HCT116 (cell line): ENCODE measurements at regions not wholly inside any gene's neighbourhood (a gene's known extent, or its start where the extent isn't known, plus 50 kb on each side); places are given as distances from the start of the nearest gene placed in this dataset.

Source experiments
- ATAC-seq: fragments of 200-7000 bp; cut with Tn5 transposase; 2 replicates; pipeline ENCODE4 v1.9.1; 2020; ENCODE audit warnings: mild to moderate bottlenecking, moderate library complexity
- BruUV-seq: library from RNA; stranded (reverse); fragments of 400-500 nt; replicated peaks from 2 replicates; lab custom pipeline; 2021; lab: Mats Ljungman, UMichigan
- CTCF ChIA-PET: fragments of 300-600 bp; sonication (Branson Sonifier 250); formaldehyde crosslinking; loops from one replicate; lab custom pipeline; 2021; ENCODE audit warnings: antibody characterized with exemption; lab: Charles Lee
- POLR2A ChIA-PET: fragments of 300-600, 350-600 bp; sonication (Branson Sonifier 250); formaldehyde crosslinking; loops from one replicate; lab custom pipeline; 2021; ENCODE audit warnings: antibody characterized with exemption; lab: Charles Lee
- RAD21 ChIA-PET, 2 experiments: fragments of 300-600 bp; sonication (Branson Sonifier 250); formaldehyde crosslinking; loops; one replicate each; lab custom pipeline; 2023; ENCODE audit warnings: low total read pairs in 2 of 2; ENCODE audit not compliant: uncharacterized antibody in 2 of 2, unreplicated experiment in 2 of 2, low non-redundant PET in 1 of 2; lab: Charles Lee
- DNase-seq: peaks from one replicate; pipeline ENCODE4 v3.0.0-alpha.2; 2010; ENCODE audit warnings: low read depth, low spot score
- H2AFZ ChIP-seq: fragments of 200-600 bp; shearing (Covaris generic), sonication (generic); 2 replicates; pipeline ENCODE4 v1.6.1; 2017; ENCODE audit warnings: low read depth, mixed run types, mixed read lengths, antibody characterized with exemption, low read length; ENCODE audit not compliant: poor library complexity, severe bottlenecking
- H3K27ac ChIP-seq: 2 replicates; pipeline ENCODE4 v1.5.1; 2012; ENCODE audit warnings: low read depth, low read length
- H3K27me3 ChIP-seq: fragments of 200-600 bp; sonication (generic); 2 replicates; pipeline ENCODE4 v1.6.1; 2016; ENCODE audit warnings: mixed run types, low read length, mixed read lengths; ENCODE audit not compliant: insufficient read depth
- H3K36me3 ChIP-seq, 2 experiments: fragments of 200-500 bp in 1 of 2; fragments of 200-600 bp in 1 of 2; sonication (Bioruptor generic) in 1 of 2; sonication (generic) in 1 of 2; 2 replicates each; pipeline versions ENCODE4 v1.5.1 to v1.6.1; 2014 to 2016; ENCODE audit warnings: low read length in 2 of 2, inconsistent platforms in 1 of 2, mixed read lengths in 1 of 2, mixed run types in 1 of 2; ENCODE audit not compliant: insufficient read depth in 2 of 2, control insufficient read depth in 1 of 2
- H3K4me1 ChIP-seq, 2 experiments: fragments of 200-600 bp in 1 of 2; sonication (generic) in 1 of 2; 2 replicates each; pipeline versions ENCODE4 v1.5.1 to v1.6.1; 2012 to 2017; ENCODE audit warnings: low read length in 2 of 2, inconsistent platforms in 1 of 2, mild to moderate bottlenecking in 1 of 2, mixed read lengths in 1 of 2, mixed run types in 1 of 2, moderate library complexity in 1 of 2; ENCODE audit not compliant: insufficient read depth in 2 of 2, control insufficient read depth in 1 of 2
- H3K4me2 ChIP-seq: fragments of 200-600 bp; sonication (generic); 2 replicates; pipeline ENCODE4 v1.6.1; 2017; ENCODE audit warnings: mixed run types, low read length, mixed read lengths
- H3K4me3 ChIP-seq, 2 experiments: fragments of 200-600 bp in 1 of 2; sonication (generic) in 1 of 2; replicated peaks in 1 of 2; 2 replicates each; pipeline ENCODE4 v1.5.1; 2011 to 2016; ENCODE audit warnings: low read length in 2 of 2, control low read depth in 1 of 2, low read depth in 1 of 2, mild to moderate bottlenecking in 1 of 2, mixed read lengths in 1 of 2, mixed run types in 1 of 2
- H3K79me2 ChIP-seq: fragments of 200-600 bp; sonication (generic); 2 replicates; pipeline ENCODE4 v1.6.1; 2017; ENCODE audit warnings: mild to moderate bottlenecking, mixed run types, low read length, moderate library complexity, mixed read lengths; ENCODE audit not compliant: insufficient read depth
- H3K9ac ChIP-seq: fragments of 200-600 bp; sonication (generic); 2 replicates; pipeline ENCODE4 v1.6.1; 2016; ENCODE audit warnings: low read length, mixed read lengths
- H3K9me2 ChIP-seq: fragments of 200-600 bp; sonication (generic), shearing (Covaris generic); 2 replicates; pipeline ENCODE4 v1.6.1; 2017; ENCODE audit warnings: mixed run types, mild to moderate bottlenecking, moderate library complexity; ENCODE audit not compliant: insufficient read depth
- H3K9me3 ChIP-seq, 2 experiments: fragments of 200-500 bp in 1 of 2; fragments of 200-600 bp in 1 of 2; sonication (Bioruptor generic) in 1 of 2; sonication (generic) in 1 of 2; 2 replicates each; pipeline ENCODE4 v1.6.1; 2014 to 2017; ENCODE audit warnings: low read length in 2 of 2, mixed read lengths in 2 of 2, inconsistent platforms in 1 of 2, low read depth in 1 of 2, mild to moderate bottlenecking in 1 of 2, mixed run types in 1 of 2, moderate library complexity in 1 of 2; ENCODE audit not compliant: control insufficient read depth in 1 of 2, insufficient read depth in 1 of 2
- H4K20me1 ChIP-seq: fragments of 200-600 bp; sonication (generic), shearing (Covaris generic); 2 replicates; pipeline ENCODE4 v1.6.1; 2017; ENCODE audit warnings: mixed run types, mild to moderate bottlenecking, moderate library complexity; ENCODE audit not compliant: insufficient read depth
- CBX3 ChIP-seq: IDR thresholded peaks from 2 replicates; pipeline ENCODE4 v1.6.1; 2012; ENCODE audit warnings: low read depth
- CTCF ChIP-seq, 3 experiments: fragments of 200-600 bp in 1 of 3; sonication (generic) in 1 of 3; IDR thresholded peaks in 2 of 3; conservative IDR thresholded peaks in 1 of 3; 2 replicates each; pipeline ENCODE4 v1.5.1; 2012 to 2017; ENCODE audit warnings: low read depth in 2 of 3, low read length in 2 of 3, antibody characterized with exemption in 1 of 3, borderline replicate concordance in 1 of 3, control low read depth in 1 of 3, mild to moderate bottlenecking in 1 of 3, mixed read lengths in 1 of 3, mixed run types in 1 of 3, moderate library complexity in 1 of 3; ENCODE audit not compliant: insufficient read depth in 1 of 3
- EZH2 ChIP-seq: fragments of 200-600 bp; sonication (generic); IDR thresholded peaks from 2 replicates; pipeline ENCODE4 v1.6.1; 2017; ENCODE audit warnings: antibody characterized with exemption, mixed run types
- EZH2phosphoT487 ChIP-seq: fragments of 200-600 bp; IDR thresholded peaks from 2 replicates; pipeline ENCODE4 v1.6.1; 2018; ENCODE audit warnings: antibody characterized with exemption, borderline replicate concordance
- FOSL1 ChIP-seq: IDR thresholded peaks from 2 replicates; pipeline ENCODE4 v1.6.1; 2012; ENCODE audit warnings: low read depth
- JUND ChIP-seq: IDR thresholded peaks from 2 replicates; pipeline ENCODE4 v1.6.1; 2012
- POLR2A ChIP-seq: IDR thresholded peaks from 2 replicates; pipeline ENCODE4 v1.7.0; 2011; ENCODE audit warnings: borderline replicate concordance; ENCODE audit not compliant: insufficient read depth, insufficient read length; ENCODE audit errors: extremely low read depth
- RAD21 ChIP-seq: IDR thresholded peaks from 2 replicates; pipeline ENCODE4 v1.6.1; 2012; ENCODE audit warnings: low read depth, mild to moderate bottlenecking
- SP1 ChIP-seq: IDR thresholded peaks from 2 replicates; pipeline ENCODE4 v1.6.1; 2012; ENCODE audit warnings: low read depth
- SRF ChIP-seq: IDR thresholded peaks from 2 replicates; pipeline ENCODE4 v1.6.1; 2012; ENCODE audit warnings: low read depth
- ZBTB33 ChIP-seq: IDR thresholded peaks from 2 replicates; pipeline ENCODE4 v1.6.1; 2011; ENCODE audit warnings: mild to moderate bottlenecking, low read length, moderate library complexity; ENCODE audit not compliant: insufficient replicate concordance; ENCODE audit errors: extremely low read depth
- ZNF274 ChIP-seq: fragments of 200-500 bp; sonication (Bioruptor generic); IDR thresholded peaks from 2 replicates; pipeline ENCODE4 v1.6.1; 2014; ENCODE audit warnings: mild to moderate bottlenecking, low read depth, low read length, inconsistent platforms
- intact Hi-C: fragments of 100-400 bp; cut with micrococcal nuclease; formaldehyde crosslinking; loops from 2 replicates; pipeline ENCODE4 v1.10.0; 2022

GRCh38 chr20:43244647-43245046, 54.9 kb upstream of the PTPRT start:
- no peaks in the 10 kb centered on the region for H3K36me3 ChIP-seq
- no peak for ATAC-seq
- H3K4me1 ChIP-seq, result no peaks in the 10 kb centered on the region
- ChIA-PET RAD21 (no interaction called here), POLR2A (no interaction called here), CTCF (no interaction called here)
- H2AFZ ChIP-seq, result no peak overlapping the region
- H3K9ac ChIP-seq, result no peak overlapping the region
- no peak overlapping the region for H3K4me2 ChIP-seq
- no peaks in the 10 kb centered on the region for H3K9me3 ChIP-seq
- no peaks in the 10 kb centered on the region for H4K20me1 ChIP-seq
- no peak for DNase-seq
- H3K27me3 ChIP-seq, result peaks cover 62% of the 10 kb centered on the region
- intact Hi-C loops, result no loop called here
- H3K27ac ChIP-seq, result no peak overlapping the region
- no peaks in the 10 kb centered on the region for H3K79me2 ChIP-seq
- no peak overlapping the region for H3K4me3 ChIP-seq
- TF ChIP-seq CBX3 (no peak), JUND (no peak), EZH2 (no peak), SRF (no peak)
- TF ChIP-seq, all 23 proteins: peak for 0
- no TSS peak for BruUV-seq
- no peaks in the 10 kb centered on the region for H3K9me2 ChIP-seq

- H3K27me3 ChIP-seq, result peaks cover 62% of the 10 kb centered on the region
- TF ChIP-seq CTCF (IDR thresholded peaks at IDR 0.05 in 2 of 3, conservative IDR thresholded peaks at IDR 0.05 in 1 of 3; ENCODE audit: borderline replicate concordance in 1 of 3, insufficient read depth in 1 of 3, low read depth in 2 of 3, low read length in 2 of 3) (peak in 2 of 3 experiments; percentile 42 to 45; a peak in 4 of 6 replicates), EZH2phosphoT487 (no peak), SP1 (no peak), FOSL1 (no peak), POLR2A (no peak), ZBTB33 (no peak), RAD21 (0 out of 2 replicates have a peak, but pooled peaks have one; percentile 22), ZNF274 (no peak)
Observed at GRCh38 chr20:43243672-43244269, 54.1 kb upstream of the PTPRT start.

More at GRCh38 chr20:43243672-43244269, 54.1 kb upstream of the PTPRT start:
- Histone ChIP-seq H3K9ac (no peak overlapping the region), H3K36me3 (no peaks in the 10 kb centered on the region), H4K20me1 (no peaks in the 10 kb centered on the region), H2AFZ (no peak overlapping the region), H3K4me1 (no peaks in the 10 kb centered on the region), H3K4me3 (no peak overlapping the region), H3K79me2 (no peaks in the 10 kb centered on the region), H3K9me3 (no peaks in the 10 kb centered on the region), H3K9me2 (no peaks in the 10 kb centered on the region), H3K27ac (no peak overlapping the region), H3K4me2 (no peak overlapping the region)
- DNase-seq (no peak), ATAC-seq (peak; percentile 79)
- intact Hi-C loops, result no loop called here
- CTCF ChIA-PET, result no interaction called here
- POLR2A ChIA-PET, result no interaction called here
- BruUV-seq, result no TSS peak
- RAD21 ChIA-PET, result no interaction called here
